ENCODE measurements at regions not wholly inside any gene's neighbourhood (a gene's known extent, or its start where the extent isn't known, plus 50 kb on each side); places are given as distances from the start of the nearest gene placed in this dataset.

- TF ChIP-seq CTCF (tag by site-specific recombination; IDR thresholded peaks at IDR 0.05), result no peak
- no peak for TF ChIP-seq KLF7 (tag by site-specific recombination; IDR thresholded peaks at IDR 0.05; ENCODE audit: borderline replicate concordance)
- TF ChIP-seq ZFP3 (tag by site-specific recombination; IDR thresholded peaks at IDR 0.05; ENCODE audit: low read depth), result no peak
- no peak for TF ChIP-seq ZNF777 (tag by site-specific recombination; IDR thresholded peaks at IDR 0.05; ENCODE audit: borderline replicate concordance)
- TF ChIP-seq KLF10 (tag by site-specific recombination; IDR thresholded peaks at IDR 0.05), result no peak
- TF ChIP-seq ZBTB48 (tag by site-specific recombination; IDR thresholded peaks at IDR 0.05), result no peak
- no peak for TF ChIP-seq ZNF76 (tag by site-specific recombination; IDR thresholded peaks at IDR 0.05; ENCODE audit: borderline replicate concordance, low read depth)
- TF ChIP-seq ZFP69B (tag by site-specific recombination; IDR thresholded peaks at IDR 0.05), result no peak
- TF ChIP-seq REST (tag by site-specific recombination; IDR thresholded peaks at IDR 0.05), result no peak
- no peak for TF ChIP-seq ZNF26 (tag by site-specific recombination; IDR thresholded peaks at IDR 0.05)
- no peak for TF ChIP-seq ZNF513 (tag by site-specific recombination; IDR thresholded peaks at IDR 0.05)
- TF ChIP-seq ZNF274 (IDR thresholded peaks at IDR 0.05; ENCODE audit: low read length), result no peak
- no peak for TF ChIP-seq ZNF274 (tag by site-specific recombination; IDR thresholded peaks at IDR 0.05; ENCODE audit: borderline replicate concordance)
Observed at GRCh38 chr3:187618722-187619121, 51.5 kb downstream of the SST start.

All from HEK293 (cell line).